ENCODE measurements at regions not wholly inside any gene's neighbourhood (a gene's known extent, or its start where the extent isn't known, plus 50 kb on each side); places are given as distances from the start of the nearest gene placed in this dataset.

DNA sequence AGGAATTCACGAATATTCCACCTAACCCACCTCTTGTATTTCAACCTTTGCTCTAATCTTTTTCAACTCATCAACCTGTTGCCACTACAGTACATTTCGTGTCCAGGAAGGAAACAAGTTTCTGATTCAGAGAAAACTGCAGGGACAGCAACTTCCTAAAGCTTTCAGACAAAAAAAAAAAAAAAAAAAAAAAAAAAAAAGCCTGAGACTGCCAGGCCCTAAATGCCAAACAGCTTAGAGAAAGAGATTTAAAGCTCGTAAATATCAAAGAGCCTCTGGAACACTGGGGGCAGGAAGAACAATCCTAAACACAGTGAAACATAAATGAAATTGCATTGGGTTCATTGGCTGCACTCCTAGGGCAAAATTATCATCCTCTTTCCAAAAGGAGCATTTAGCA, 411.2 kb upstream of the SPTLC3 start:
- DNase-seq, result no peak

DNA sequence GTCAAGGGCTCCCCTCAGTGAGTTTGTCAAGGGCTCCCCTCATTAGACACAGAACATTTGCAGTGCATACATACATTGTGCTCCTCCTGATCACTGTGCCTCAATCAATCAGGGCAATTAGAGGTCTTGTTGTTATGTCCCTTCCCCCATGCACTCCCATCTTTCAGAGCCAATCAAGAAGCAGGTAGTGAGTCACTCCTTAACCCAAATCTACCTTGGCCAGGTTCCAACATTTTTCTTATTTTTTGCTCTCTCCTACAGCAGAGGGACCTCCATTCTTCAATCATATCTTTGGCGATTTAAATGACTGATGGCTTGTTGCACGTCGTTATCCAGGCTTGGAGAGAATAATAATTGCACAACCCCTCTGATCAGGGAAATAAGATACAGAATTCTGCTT, 409.9 kb upstream of the SPTLC3 start:
- DNase-seq, result no peak

GRCh38 chr20:12599494-12599893, 409.3 kb upstream of the SPTLC3 start:
- no peak for DNase-seq

GRCh38 chr20:12605751-12606150, 403.0 kb upstream of the SPTLC3 start:
- DNase-seq, result no peak

DNA sequence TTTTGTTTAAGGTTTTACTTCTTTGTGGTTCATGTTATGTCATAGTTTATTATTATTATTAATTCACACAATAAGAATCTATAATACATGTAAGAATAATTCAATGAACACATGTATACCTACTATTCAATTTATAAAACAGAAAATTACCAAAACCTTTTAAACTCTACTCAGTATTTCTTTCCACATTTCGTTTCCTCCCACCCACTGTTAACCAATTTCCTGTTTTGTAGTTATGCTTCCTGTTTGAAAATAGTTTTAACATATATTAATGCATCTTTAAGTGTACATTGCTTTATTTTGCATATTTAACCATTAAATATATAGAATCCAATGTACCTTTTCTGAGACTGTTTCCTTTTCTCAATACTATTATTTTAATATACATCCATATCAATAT, 397.9 kb upstream of the SPTLC3 start:
- DNase-seq, result no peak

DNA sequence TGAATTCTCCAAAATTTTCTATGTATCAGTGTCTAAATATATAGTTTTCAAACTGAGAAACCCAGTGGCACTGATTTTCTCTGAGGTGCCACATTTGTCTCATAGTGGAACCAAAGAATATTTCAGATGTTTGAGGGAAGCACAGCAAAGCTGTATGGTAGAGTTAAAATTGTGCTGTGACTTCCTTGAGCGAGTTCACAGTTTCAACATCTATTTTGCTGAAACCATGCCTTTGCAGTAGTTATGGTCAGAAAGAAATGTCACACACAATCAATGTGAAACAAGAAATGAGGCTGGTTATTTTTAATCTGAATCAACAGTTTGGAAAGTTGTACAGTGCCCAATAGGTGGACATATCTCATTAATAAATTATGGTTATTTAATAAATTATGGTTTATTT, 394.0 kb upstream of the SPTLC3 start:
- DNase-seq, result no peak

DNA sequence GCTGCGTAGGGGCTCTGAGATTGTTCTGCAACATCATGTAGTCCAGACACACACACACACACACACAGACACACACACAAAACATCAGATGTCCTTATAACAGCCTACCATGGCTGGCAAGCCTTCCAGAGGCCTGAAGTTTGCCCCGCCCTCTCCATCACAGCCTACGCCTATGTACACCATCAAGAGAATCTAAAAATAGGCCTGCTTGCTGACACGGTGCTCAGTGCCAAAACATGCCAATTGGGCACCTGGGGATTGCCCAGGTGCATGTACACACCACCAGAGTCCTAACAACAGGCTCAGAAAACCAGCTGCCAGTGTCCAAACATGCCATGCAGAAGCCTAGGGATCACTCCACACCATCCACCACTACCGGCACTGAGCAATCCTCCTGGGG, 391.7 kb upstream of the SPTLC3 start:
- DNase-seq, result no peak

GRCh38 chr20:12623870-12624269, 384.9 kb upstream of the SPTLC3 start:
- no peak for DNase-seq

GRCh38 chr20:12627485-12627884, 381.3 kb upstream of the SPTLC3 start:
- DNase-seq, result no peak

DNA sequence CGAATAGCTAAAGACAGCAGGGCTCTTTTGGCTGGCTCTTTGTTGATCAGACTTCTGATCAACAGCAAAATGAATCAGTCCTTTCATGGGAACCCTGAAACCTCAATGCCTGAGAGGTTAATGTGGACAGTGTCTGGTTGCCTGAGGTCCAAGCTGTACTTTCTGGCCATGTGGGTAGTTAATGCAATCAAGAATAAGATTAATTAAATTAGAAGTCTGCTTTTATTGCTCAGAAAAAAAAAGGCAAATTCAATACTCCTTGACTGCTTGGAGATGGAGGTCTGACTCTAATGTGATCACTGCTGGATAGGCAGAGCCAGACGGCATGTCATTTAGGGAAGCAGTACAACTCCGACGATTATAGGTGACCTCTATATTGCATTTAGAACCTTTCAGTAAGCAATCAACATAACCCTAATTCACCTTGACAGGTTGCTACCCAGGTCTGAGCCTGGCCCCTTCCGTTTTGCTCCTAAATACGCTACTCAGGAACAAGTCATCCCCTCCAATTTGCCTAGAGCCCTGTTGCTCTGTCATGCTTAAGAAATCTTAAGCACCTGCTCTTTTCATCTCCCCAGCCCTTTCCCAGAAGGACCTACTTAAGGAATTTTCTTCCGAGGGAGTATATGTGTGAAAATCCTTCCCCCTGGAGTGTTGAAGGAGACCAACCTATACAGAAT, 370.0 kb upstream of the SPTLC3 start:
- no peak for DNase-seq

- no peak for DNase-seq
Observed at GRCh38 chr20:12640251-12640650, 368.5 kb upstream of the SPTLC3 start.

GRCh38 chr20:12641619-12642018, 367.2 kb upstream of the SPTLC3 start:
- DNase-seq, result no peak

GRCh38 chr20:12644461-12644860, 364.3 kb upstream of the SPTLC3 start:
- no peak for DNase-seq

DNA sequence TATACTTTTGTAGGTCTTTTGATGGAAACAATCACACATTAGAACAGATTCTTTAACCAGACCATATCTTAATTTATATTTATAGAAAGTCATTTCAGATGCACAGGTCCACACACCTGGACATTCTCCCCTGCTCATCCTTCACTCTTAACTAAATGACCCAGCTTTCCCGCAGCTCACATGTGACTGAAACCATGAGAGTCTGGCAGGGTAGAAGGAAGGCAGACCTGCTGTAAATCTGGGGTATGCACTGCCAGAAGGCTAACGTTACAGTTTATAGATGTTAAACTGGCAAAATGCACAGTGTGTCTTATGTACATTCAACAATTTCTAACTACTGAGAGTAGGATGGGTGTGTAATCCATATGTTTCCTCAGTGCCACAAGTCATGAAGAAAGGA, 359.5 kb upstream of the SPTLC3 start:
- DNase-seq, result no peak

DNA sequence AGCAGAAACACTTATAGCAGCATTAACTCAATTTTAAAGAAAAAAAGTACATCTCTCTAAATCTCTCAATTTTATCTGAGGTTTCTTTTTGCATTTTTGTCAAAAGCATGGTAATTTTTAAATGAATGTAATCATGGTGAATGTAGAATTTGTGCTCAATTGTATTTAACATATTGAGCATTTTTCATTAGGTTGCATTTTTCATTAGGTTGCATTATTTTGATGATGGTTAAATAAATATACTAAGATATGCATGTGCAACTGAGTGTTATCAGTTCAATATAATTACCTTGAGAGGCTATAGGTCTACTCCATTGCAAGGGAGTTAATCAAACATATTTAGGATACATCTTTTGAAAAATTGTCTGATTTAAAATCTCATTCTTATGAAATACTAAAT, 355.1 kb upstream of the SPTLC3 start:
- no peak for DNase-seq

- DNase-seq, result no peak
Observed at GRCh38 chr20:12659942-12660341, 348.8 kb upstream of the SPTLC3 start.

DNA sequence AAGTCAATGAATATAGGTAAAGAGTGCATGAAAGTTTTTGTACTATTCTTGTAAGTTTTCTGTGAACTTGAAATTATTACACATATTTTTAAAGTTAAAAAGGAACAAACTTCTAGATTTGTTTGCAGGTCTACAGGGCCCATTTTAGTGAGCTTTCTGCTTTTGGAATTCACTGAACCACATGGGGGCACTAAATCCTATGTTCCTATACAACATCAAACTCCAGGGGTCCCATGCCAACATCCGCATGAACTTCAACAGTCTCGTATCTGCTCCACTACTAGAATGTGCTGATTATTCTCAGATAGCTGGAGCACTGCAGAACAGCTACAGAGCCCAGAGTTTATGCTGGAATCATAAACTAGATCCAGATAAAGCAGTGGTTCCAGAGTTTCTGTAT, 347.9 kb upstream of the SPTLC3 start:
- no peak for DNase-seq

DNA sequence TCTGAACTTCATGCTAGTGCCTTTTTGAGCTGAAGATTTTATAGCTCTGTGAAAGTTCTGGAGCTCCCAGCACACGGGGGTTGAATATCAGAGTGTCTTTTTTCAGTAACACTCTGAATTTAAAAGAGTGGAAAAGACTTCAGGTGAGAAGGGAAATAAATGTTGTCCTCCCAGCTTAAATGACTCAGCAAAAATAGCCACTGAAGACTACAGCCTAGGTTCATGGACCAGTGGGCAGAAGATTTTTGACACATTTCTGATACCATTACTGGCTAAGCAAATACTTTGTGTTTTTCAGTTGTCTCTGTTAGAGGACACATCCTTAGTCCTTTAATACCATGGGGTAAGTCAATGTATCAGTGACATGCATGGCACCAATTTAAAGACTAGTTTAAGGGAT, 338.5 kb upstream of the SPTLC3 start:
- no peak for DNase-seq

DNA sequence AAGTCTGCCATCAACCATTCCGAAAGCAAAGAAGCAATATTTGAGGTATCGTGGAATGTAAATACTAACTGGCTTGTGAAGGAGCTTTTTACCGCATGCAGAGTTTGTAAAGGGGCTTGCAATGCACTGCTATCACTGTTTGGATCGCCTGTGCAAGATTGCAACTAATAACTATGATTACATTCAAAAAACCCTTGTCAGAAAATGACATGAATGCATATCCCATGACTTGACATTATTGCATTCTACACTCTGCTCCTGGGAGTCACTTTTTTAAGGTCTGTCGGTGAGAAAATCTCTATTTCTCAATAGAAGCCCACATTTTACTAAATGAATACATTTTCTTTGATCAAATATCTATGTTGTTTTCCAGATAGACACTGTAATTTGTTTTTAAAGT, 335.4 kb upstream of the SPTLC3 start:
- DNase-seq, result no peak

DNA sequence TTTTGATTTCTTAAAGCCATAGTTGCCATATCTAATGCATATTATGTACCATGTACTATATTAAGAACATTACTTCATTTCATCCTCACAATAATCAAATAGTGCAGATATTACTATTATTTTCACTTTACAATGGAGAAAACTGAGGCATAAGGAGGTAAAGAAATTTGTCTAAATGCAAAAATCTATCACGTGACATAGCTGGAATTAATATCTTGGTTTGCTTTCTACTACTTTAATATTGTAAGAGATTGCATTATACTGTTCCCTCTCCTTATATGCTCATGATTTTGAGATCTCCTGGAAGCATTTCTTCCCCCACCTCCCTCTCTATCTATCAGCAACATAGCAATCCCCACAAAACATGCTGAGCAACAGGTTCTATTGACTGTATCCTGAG, 330.8 kb upstream of the SPTLC3 start:
- no peak for DNase-seq

GRCh38 chr20:12679447-12679846, 329.3 kb upstream of the SPTLC3 start:
- DNase-seq, result no peak

GRCh38 chr20:12682613-12683012, 326.2 kb upstream of the SPTLC3 start:
- DNase-seq, result no peak

DNA sequence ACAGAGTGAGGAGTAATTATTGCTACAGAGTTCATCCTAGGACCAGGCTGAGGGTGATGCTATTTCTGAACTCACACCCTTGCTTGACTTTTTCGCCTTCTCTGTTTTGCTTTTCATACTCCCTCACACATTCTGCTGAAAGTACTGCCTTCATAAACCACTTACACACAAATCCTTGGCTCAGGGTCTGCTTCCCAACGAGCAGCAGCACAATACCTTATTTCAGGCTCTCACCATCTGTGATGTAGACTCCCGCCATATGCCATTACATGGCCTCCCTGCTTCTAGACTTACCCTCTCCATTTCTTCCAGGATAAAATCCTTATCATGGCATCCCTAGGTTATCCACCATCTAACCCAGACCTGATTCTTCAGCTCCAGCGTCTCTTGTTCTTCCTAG, 321.3 kb upstream of the SPTLC3 start:
- DNase-seq, result no peak

- no peak for DNase-seq
Observed at GRCh38 chr20:12695937-12696336, 312.8 kb upstream of the SPTLC3 start.

- DNase-seq, result no peak
Observed at GRCh38 chr20:12698817-12699216, 310.0 kb upstream of the SPTLC3 start.

Data from HCEC 1CT (cell line).